H9 (cell line): ENCODE measurements at regions not wholly inside any gene's neighbourhood (a gene's known extent, or its start where the extent isn't known, plus 50 kb on each side); places are given as distances from the start of the nearest gene placed in this dataset.

Experiments used
- DNase-seq: peaks from one replicate; pipeline ENCODE4 v3.0.0-alpha.2; 2017
- H2AFZ ChIP-seq: one replicate; pipeline ENCODE4 v1.6.1; 2013; ENCODE audit warnings: mild to moderate bottlenecking, low read length, control low read depth, moderate library complexity
- H2AK5ac ChIP-seq: 2 replicates; pipeline ENCODE4 v1.6.1; 2013; ENCODE audit warnings: low read length, control low read depth, mixed read lengths; ENCODE audit not compliant: insufficient read length
- H2BK120ac ChIP-seq: one replicate; pipeline ENCODE4 v1.6.1; 2013; ENCODE audit warnings: low read depth, mild to moderate bottlenecking, low read length, control low read depth, inconsistent platforms; ENCODE audit not compliant: poor library complexity, severe bottlenecking
- H2BK12ac ChIP-seq: 2 replicates; pipeline ENCODE4 v1.6.1; 2013; ENCODE audit warnings: low read length, control low read depth, mixed read lengths, low read depth; ENCODE audit not compliant: insufficient read length
- H2BK15ac ChIP-seq: 2 replicates; pipeline ENCODE4 v1.6.1; 2013; ENCODE audit warnings: low read depth, low read length, control low read depth
- H2BK20ac ChIP-seq: one replicate; pipeline ENCODE4 v1.6.1; 2013; ENCODE audit warnings: low read depth, mild to moderate bottlenecking, low read length, control low read depth, inconsistent platforms; ENCODE audit not compliant: poor library complexity, severe bottlenecking
- H2BK5ac ChIP-seq: 2 replicates; pipeline ENCODE4 v1.6.1; 2013; ENCODE audit warnings: low read length, control low read depth, mixed read lengths; ENCODE audit not compliant: insufficient read length
- H3K14ac ChIP-seq: 2 replicates; pipeline ENCODE4 v1.6.1; 2013; ENCODE audit warnings: low read length, control low read depth; ENCODE audit not compliant: insufficient read depth
- H3K18ac ChIP-seq: 2 replicates; pipeline ENCODE4 v1.6.1; 2013; ENCODE audit warnings: low read depth, mild to moderate bottlenecking, mixed read lengths, low read length, control low read depth; ENCODE audit not compliant: insufficient read length
- H3K23ac ChIP-seq: 2 replicates; pipeline ENCODE4 v1.6.1; 2013; ENCODE audit warnings: low read length, control low read depth, mixed read lengths, low read depth; ENCODE audit not compliant: insufficient read length
- H3K23me2 ChIP-seq: 2 replicates; pipeline ENCODE4 v1.6.1; 2013; ENCODE audit warnings: low read depth, mild to moderate bottlenecking, mixed read lengths, low read length, control low read depth; ENCODE audit not compliant: insufficient read length, poor library complexity, severe bottlenecking
- H3K27ac ChIP-seq: 2 replicates; pipeline ENCODE4 v1.5.1; 2013; ENCODE audit warnings: low read length, control low read depth, mixed read lengths, low read depth; ENCODE audit not compliant: insufficient read length
- H3K27me3 ChIP-seq: 2 replicates; pipeline ENCODE4 v1.6.1; 2013; ENCODE audit warnings: low read length, control low read depth, inconsistent platforms; ENCODE audit not compliant: insufficient read depth
- H3K4ac ChIP-seq: 2 replicates; pipeline ENCODE4 v1.6.1; 2013; ENCODE audit warnings: low read depth, mild to moderate bottlenecking, control low read depth, inconsistent platforms, low read length, moderate library complexity
- H3K4me1 ChIP-seq: 2 replicates; pipeline ENCODE4 v1.6.1; 2013; ENCODE audit warnings: low read length, control low read depth, inconsistent platforms; ENCODE audit not compliant: insufficient read depth
- H3K4me2 ChIP-seq: 2 replicates; pipeline ENCODE4 v1.6.1; 2013; ENCODE audit warnings: low read length, control low read depth, mixed read lengths; ENCODE audit not compliant: insufficient read length, insufficient read depth
- H3K56ac ChIP-seq: 2 replicates; pipeline ENCODE4 v1.6.1; 2013; ENCODE audit warnings: low read depth, mild to moderate bottlenecking, mixed read lengths, low read length, control low read depth; ENCODE audit not compliant: insufficient read length
- H3K79me1 ChIP-seq: 2 replicates; pipeline ENCODE4 v1.6.1; 2013; ENCODE audit warnings: low read depth, mild to moderate bottlenecking, moderate library complexity, low read length, control low read depth, inconsistent platforms; ENCODE audit not compliant: insufficient read depth, poor library complexity, severe bottlenecking
- H3K79me2 ChIP-seq: 2 replicates; pipeline ENCODE4 v1.6.1; 2013; ENCODE audit warnings: low read length, control low read depth, inconsistent platforms; ENCODE audit not compliant: insufficient read depth
- H3K9ac ChIP-seq: 2 replicates; pipeline ENCODE4 v1.6.1; 2013; ENCODE audit warnings: low read length, control low read depth, mixed read lengths; ENCODE audit not compliant: insufficient read length; ENCODE audit errors: extremely low read depth
- H3K9me3 ChIP-seq: one replicate; pipeline ENCODE4 v1.6.1; 2013; ENCODE audit warnings: low read depth, low read length, inconsistent platforms; ENCODE audit not compliant: control insufficient read depth
- H3T11ph ChIP-seq: one replicate; pipeline ENCODE4 v1.6.1; 2013; ENCODE audit warnings: mild to moderate bottlenecking, low read length, control low read depth, inconsistent platforms
- H4K20me1 ChIP-seq: one replicate; pipeline ENCODE4 v1.6.1; 2013; ENCODE audit not compliant: control insufficient read depth, insufficient read length, insufficient read depth
- H4K5ac ChIP-seq: 2 replicates; pipeline ENCODE4 v1.6.1; 2013; ENCODE audit warnings: low read depth, mild to moderate bottlenecking, mixed read lengths, low read length, control low read depth; ENCODE audit not compliant: insufficient read length
- H4K8ac ChIP-seq: replicated peaks from 2 replicates; pipeline ENCODE4 v1.6.1; 2013; ENCODE audit warnings: low read length, control low read depth, mixed read lengths, low read depth; ENCODE audit not compliant: insufficient read length
- H4K91ac ChIP-seq: 2 replicates; pipeline ENCODE4 v1.6.1; 2013; ENCODE audit warnings: low read depth, mild to moderate bottlenecking, moderate library complexity, mixed read lengths, low read length, control low read depth; ENCODE audit not compliant: insufficient read length
- H3K27ac Mint-ChIP-seq, 3 experiments: 2 replicates in 2 of 3; 3 replicates in 1 of 3; pipeline ENCODE4 v1.8.0; 2020 to 2021; ENCODE audit warnings: mixed read lengths in 3 of 3, mild to moderate bottlenecking in 1 of 3, moderate library complexity in 1 of 3
- H3K27me3 Mint-ChIP-seq: 2 replicates; pipeline ENCODE4 v1.8.0; 2021; ENCODE audit warnings: low read depth, mild to moderate bottlenecking, moderate library complexity, mixed read lengths
- H3K36me3 Mint-ChIP-seq, 3 experiments: 2 replicates in 2 of 3; 3 replicates in 1 of 3; pipeline ENCODE4 v1.8.0; 2020 to 2021; ENCODE audit warnings: low read depth in 3 of 3, mixed read lengths in 3 of 3; ENCODE audit not compliant: insufficient read depth in 1 of 3
- H3K4me1 Mint-ChIP-seq, 2 experiments: 2 replicates each; pipeline ENCODE4 v1.8.0; 2020; ENCODE audit warnings: mixed read lengths in 2 of 2
- H3K4me3 Mint-ChIP-seq, 2 experiments: 2 replicates in 1 of 2; 3 replicates in 1 of 2; pipeline ENCODE4 v1.8.0; 2020 to 2021; ENCODE audit warnings: mild to moderate bottlenecking in 2 of 2, mixed read lengths in 2 of 2, moderate library complexity in 1 of 2
- H3K9me3 Mint-ChIP-seq, 2 experiments: 2 replicates in 1 of 2; 3 replicates in 1 of 2; pipeline ENCODE4 v1.8.0; 2020; ENCODE audit warnings: mild to moderate bottlenecking in 2 of 2, mixed read lengths in 2 of 2, moderate library complexity in 1 of 2
- CTCF ChIP-seq: fragments of 200-600 bp; sonication (generic); conservative IDR thresholded peaks from 3 replicates; pipeline ENCODE4 v1.8.0; 2021; ENCODE audit warnings: antibody characterized with exemption, mild to moderate bottlenecking
- WGBS: extraction: QIAGEN DNeasy Blood & Tissue Kit; methylation state at CpG from one replicate; pipeline ENCODE4 v1.1.7; 2013; ENCODE audit warnings: missing lambda C conversion rate, low lambda C conversion rate, mixed read lengths; ENCODE audit not compliant: insufficient read length; ENCODE audit errors: extremely low coverage; 5-methylcytosine and 5-hydroxymethylcytosine counted together

DNA sequence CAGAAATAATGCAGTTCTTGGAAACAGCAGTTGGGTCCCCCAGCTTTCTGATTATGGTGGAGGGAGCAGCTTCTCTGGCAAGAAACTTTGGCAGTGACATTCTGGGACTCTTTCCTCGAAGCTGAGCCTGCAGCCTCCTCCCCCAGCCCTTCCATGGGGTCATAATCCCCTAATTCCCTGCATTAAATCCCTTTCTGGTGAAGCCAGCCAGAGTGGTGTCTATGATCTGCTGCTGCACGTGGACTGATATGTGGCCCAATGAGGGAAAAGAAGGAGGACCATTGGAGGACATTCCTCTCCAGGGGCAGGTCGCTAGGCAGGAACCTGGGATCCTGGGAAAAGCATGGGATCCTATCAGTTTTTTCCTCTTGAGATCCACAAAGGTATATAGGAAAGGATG lies 470.5 kb downstream of the RPS24 start:
- no peak overlapping the region for H4K8ac ChIP-seq
- H3K18ac ChIP-seq, result no peak overlapping the region
- H3K27me3 ChIP-seq, result no peaks in the 10 kb centered on the region
- H3K23ac ChIP-seq, result no peak overlapping the region
- Mint-ChIP-seq H3K9me3 (no peaks in the 10 kb centered on the region), H3K4me1 (peaks cover 0 to 3% of the 10 kb centered on the region in 2 experiments; a peak in 1 of 4 replicates), H3K27me3 (no peaks in the 10 kb centered on the region), H3K4me3 (no peak overlapping the region), H3K36me3 (no peaks in the 10 kb centered on the region), H3K27ac (no peak overlapping the region)
- no peak overlapping the region for H4K91ac ChIP-seq
- H3K27ac ChIP-seq, result no peak overlapping the region
- H2BK5ac ChIP-seq, result no peak overlapping the region
- H3K4me2 ChIP-seq, result no peak overlapping the region
- no CpG with 5 or more reads among the region's 3 CpGs for WGBS
- H2BK120ac ChIP-seq, result no peak overlapping the region
- no peak overlapping the region for H2AFZ ChIP-seq
- no peak overlapping the region for H4K5ac ChIP-seq
- TF ChIP-seq CTCF, result no peak
- H3K56ac ChIP-seq, result no peak overlapping the region
- H3K4me1 ChIP-seq, result no peaks in the 10 kb centered on the region
- no peak overlapping the region for H2BK20ac ChIP-seq
- no peak overlapping the region for H3K4ac ChIP-seq
- no peaks in the 10 kb centered on the region for H4K20me1 ChIP-seq
- H3K23me2 ChIP-seq, result no peaks in the 10 kb centered on the region
- no peak overlapping the region for H3K14ac ChIP-seq
- no peak for DNase-seq
- no peaks in the 10 kb centered on the region for H3K79me1 ChIP-seq
- H3K9ac ChIP-seq, result no peak overlapping the region
- H2AK5ac ChIP-seq, result no peak overlapping the region
- H3T11ph ChIP-seq, result no peak overlapping the region
- no peaks in the 10 kb centered on the region for H3K9me3 ChIP-seq
- no peak overlapping the region for H2BK15ac ChIP-seq
- H2BK12ac ChIP-seq, result no peak overlapping the region
- H3K79me2 ChIP-seq, result no peaks in the 10 kb centered on the region
